ENCODE measurements at regions not wholly inside any gene's neighbourhood (a gene's known extent, or its start where the extent isn't known, plus 50 kb on each side); places are given as distances from the start of the nearest gene placed in this dataset.

DNA sequence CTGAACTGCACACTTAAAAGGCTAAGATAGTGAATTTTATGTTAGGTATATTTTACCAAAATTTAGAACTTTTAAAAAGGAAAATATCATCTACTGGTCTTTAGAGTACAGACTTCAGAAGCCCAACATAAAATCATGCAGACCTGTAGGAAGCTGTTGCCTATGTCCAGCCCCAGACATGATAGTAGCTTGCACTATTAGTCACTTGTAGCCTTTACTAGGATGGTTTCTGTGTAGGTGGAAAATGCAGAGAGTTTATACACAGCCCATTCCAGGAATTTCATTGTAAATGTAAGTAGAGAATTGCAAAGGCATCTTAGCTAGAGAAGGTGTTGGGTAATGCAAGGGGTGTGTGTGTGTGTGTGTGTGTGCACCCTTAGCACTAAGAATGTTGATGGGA, 640.2 kb downstream of the RNF144A start:
- TF ChIP-seq, protein P1, sequence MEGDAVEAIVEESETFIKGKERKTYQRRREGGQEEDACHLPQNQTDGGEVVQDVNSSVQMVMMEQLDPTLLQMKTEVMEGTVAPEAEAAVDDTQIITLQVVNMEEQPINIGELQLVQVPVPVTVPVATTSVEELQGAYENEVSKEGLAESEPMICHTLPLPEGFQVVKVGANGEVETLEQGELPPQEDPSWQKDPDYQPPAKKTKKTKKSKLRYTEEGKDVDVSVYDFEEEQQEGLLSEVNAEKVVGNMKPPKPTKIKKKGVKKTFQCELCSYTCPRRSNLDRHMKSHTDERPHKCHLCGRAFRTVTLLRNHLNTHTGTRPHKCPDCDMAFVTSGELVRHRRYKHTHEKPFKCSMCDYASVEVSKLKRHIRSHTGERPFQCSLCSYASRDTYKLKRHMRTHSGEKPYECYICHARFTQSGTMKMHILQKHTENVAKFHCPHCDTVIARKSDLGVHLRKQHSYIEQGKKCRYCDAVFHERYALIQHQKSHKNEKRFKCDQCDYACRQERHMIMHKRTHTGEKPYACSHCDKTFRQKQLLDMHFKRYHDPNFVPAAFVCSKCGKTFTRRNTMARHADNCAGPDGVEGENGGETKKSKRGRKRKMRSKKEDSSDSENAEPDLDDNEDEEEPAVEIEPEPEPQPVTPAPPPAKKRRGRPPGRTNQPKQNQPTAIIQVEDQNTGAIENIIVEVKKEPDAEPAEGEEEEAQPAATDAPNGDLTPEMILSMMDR (IDR thresholded peaks at IDR 0.05; ENCODE audit: low read depth, low read length, poor library complexity, severe bottlenecking), result no peak
- TF ChIP-seq EZH2phosphoT487 (IDR thresholded peaks at IDR 0.05; ENCODE audit: borderline replicate concordance, low read length), result no peak

Measured in DOHH2 (cell line).